Neural cell (in vitro differentiated cells): ENCODE measurements at regions not wholly inside any gene's neighbourhood (a gene's known extent, or its start where the extent isn't known, plus 50 kb on each side); places are given as distances from the start of the nearest gene placed in this dataset.

Experiments used
- EP300 ChIP-seq: fragments of 450-650 bp; conservative IDR thresholded peaks from 2 replicates; pipeline ENCODE4 v1.6.1; 2014; ENCODE audit warnings: antibody characterized with exemption, mild to moderate bottlenecking, moderate library complexity; ENCODE audit not compliant: poor library complexity, severe bottlenecking
- EZH2 ChIP-seq: fragments of 200-600, 300-800 bp; shearing (Covaris generic), sonication (generic); IDR thresholded peaks from 2 replicates; pipeline ENCODE4 v1.6.1; 2014; ENCODE audit warnings: antibody characterized with exemption, low read length, borderline replicate concordance, mild to moderate bottlenecking; ENCODE audit not compliant: insufficient read depth, poor library complexity, severe bottlenecking
- MXI1 ChIP-seq: fragments of 450-650 bp; conservative IDR thresholded peaks from 2 replicates; pipeline ENCODE4 v1.6.1; 2014; ENCODE audit warnings: antibody characterized with exemption, mild to moderate bottlenecking; ENCODE audit not compliant: poor library complexity, severe bottlenecking
- POLR2AphosphoS5 ChIP-seq: IDR thresholded peaks from 2 replicates; pipeline ENCODE4 v1.6.1; 2012
- RAD21 ChIP-seq: fragments of 450-650 bp; conservative IDR thresholded peaks from 2 replicates; pipeline ENCODE4 v1.6.1; 2014; ENCODE audit warnings: antibody characterized with exemption, mild to moderate bottlenecking, moderate library complexity
- REST ChIP-seq: IDR thresholded peaks from 2 replicates; pipeline ENCODE4 v1.6.1; 2012; ENCODE audit warnings: borderline replicate concordance
- SMC3 ChIP-seq: fragments of 450-650 bp; conservative IDR thresholded peaks from 2 replicates; pipeline ENCODE4 v1.6.1; 2014; ENCODE audit warnings: antibody characterized with exemption, mild to moderate bottlenecking, moderate library complexity; ENCODE audit not compliant: poor library complexity
- TAF1 ChIP-seq: IDR thresholded peaks from 2 replicates; pipeline ENCODE4 v1.6.1; 2012; ENCODE audit warnings: low read depth
- TF ChIP-seq, protein P1 (sequence below): fragments of 450-650 bp; IDR thresholded peaks from 2 replicates; pipeline ENCODE4 v1.5.1; 2014; ENCODE audit warnings: antibody characterized with exemption, mild to moderate bottlenecking, moderate library complexity; ENCODE audit not compliant: poor library complexity, severe bottlenecking

DNA sequence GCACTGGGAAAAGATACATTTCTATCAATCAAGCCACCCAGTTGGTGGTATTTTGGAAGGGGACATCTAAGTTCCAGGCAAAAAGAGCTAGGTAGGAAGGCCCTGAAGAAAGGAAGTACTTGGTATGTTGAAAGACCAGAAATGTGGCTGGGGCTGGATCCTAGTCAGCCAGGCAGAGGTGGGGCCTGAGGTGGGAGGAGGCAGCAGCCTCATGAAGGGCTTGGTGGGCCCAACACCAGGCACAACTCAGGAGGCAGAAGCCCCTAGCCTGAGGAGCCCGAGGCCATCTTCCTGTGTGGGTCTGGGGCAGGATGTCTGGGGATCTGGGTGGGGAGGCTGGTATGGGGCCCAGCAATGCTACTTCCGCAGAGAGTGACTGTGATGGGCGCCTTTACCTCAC lies 105.9 kb downstream of the SALL1 start:
- TF ChIP-seq POLR2AphosphoS5 (no peak), EP300 (no peak), MXI1 (no peak), EZH2 (no peak), REST (no peak), SMC3 (no peak), TAF1 (no peak), RAD21 (no peak)
- TF ChIP-seq, protein P1, sequence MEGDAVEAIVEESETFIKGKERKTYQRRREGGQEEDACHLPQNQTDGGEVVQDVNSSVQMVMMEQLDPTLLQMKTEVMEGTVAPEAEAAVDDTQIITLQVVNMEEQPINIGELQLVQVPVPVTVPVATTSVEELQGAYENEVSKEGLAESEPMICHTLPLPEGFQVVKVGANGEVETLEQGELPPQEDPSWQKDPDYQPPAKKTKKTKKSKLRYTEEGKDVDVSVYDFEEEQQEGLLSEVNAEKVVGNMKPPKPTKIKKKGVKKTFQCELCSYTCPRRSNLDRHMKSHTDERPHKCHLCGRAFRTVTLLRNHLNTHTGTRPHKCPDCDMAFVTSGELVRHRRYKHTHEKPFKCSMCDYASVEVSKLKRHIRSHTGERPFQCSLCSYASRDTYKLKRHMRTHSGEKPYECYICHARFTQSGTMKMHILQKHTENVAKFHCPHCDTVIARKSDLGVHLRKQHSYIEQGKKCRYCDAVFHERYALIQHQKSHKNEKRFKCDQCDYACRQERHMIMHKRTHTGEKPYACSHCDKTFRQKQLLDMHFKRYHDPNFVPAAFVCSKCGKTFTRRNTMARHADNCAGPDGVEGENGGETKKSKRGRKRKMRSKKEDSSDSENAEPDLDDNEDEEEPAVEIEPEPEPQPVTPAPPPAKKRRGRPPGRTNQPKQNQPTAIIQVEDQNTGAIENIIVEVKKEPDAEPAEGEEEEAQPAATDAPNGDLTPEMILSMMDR: no peak
